ENCODE measurements at regions not wholly inside any gene's neighbourhood (a gene's known extent, or its start where the extent isn't known, plus 50 kb on each side); places are given as distances from the start of the nearest gene placed in this dataset.

- no peak for TF ChIP-seq CTCF (IDR thresholded peaks at IDR 0.05)
- no peak for TF ChIP-seq ATF2 (CRISPR knock-in tag; IDR thresholded peaks at IDR 0.05; ENCODE audit: borderline replicate concordance, low read depth)
- TF ChIP-seq, protein P1, sequence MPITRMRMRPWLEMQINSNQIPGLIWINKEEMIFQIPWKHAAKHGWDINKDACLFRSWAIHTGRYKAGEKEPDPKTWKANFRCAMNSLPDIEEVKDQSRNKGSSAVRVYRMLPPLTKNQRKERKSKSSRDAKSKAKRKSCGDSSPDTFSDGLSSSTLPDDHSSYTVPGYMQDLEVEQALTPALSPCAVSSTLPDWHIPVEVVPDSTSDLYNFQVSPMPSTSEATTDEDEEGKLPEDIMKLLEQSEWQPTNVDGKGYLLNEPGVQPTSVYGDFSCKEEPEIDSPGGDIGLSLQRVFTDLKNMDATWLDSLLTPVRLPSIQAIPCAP (CRISPR knock-in tag; IDR thresholded peaks at IDR 0.05) = no peak
Measured at GRCh38 chr12:126106706-126107105, 1041.5 kb downstream of the AACS start.
